SU-DHL-6 (cell line): ENCODE measurements at regions not wholly inside any gene's neighbourhood (a gene's known extent, or its start where the extent isn't known, plus 50 kb on each side); places are given as distances from the start of the nearest gene placed in this dataset.

Source experiments
- CTCF ChIP-seq: fragments of 200-600 bp; sonication (generic); IDR thresholded peaks from one replicate; pipeline ENCODE4 v1.5.1; 2017; ENCODE audit warnings: antibody characterized with exemption, mild to moderate bottlenecking, low read length, moderate library complexity; ENCODE audit not compliant: insufficient read depth, poor library complexity, severe bottlenecking
- EZH2phosphoT487 ChIP-seq: fragments of 200-600 bp; sonication (generic), shearing (Covaris generic); conservative IDR thresholded peaks from 2 replicates; pipeline ENCODE4 v1.6.1; 2018; ENCODE audit warnings: mild to moderate bottlenecking, antibody characterized with exemption, low read length, moderate library complexity, mixed read lengths

- no peak for TF ChIP-seq CTCF
- no peak for TF ChIP-seq EZH2phosphoT487
These were observed 1356.2 kb downstream of the FAM181B start for GRCh38 chr11:81377418-81377817.
